HG03558 (cell line): ENCODE measurements at regions not wholly inside any gene's neighbourhood (a gene's known extent, or its start where the extent isn't known, plus 50 kb on each side); places are given as distances from the start of the nearest gene placed in this dataset.

ENCODE experiments used
- ATAC-seq: cut with Tn5 transposase; IDR thresholded peaks from one replicate; pipeline ENCODE4 v1.9.1; 2021; ENCODE audit warnings: moderate number of reproducible peaks; ENCODE audit not compliant: unreplicated experiment; ENCODE audit errors: extremely low read depth

- no peak for ATAC-seq
These were observed 667.6 kb upstream of the CELF2 start for GRCh38 chr10:10350050-10350449.

GRCh38 chr10:10351451-10351850, 666.2 kb upstream of the CELF2 start:
- ATAC-seq = no peak

DNA sequence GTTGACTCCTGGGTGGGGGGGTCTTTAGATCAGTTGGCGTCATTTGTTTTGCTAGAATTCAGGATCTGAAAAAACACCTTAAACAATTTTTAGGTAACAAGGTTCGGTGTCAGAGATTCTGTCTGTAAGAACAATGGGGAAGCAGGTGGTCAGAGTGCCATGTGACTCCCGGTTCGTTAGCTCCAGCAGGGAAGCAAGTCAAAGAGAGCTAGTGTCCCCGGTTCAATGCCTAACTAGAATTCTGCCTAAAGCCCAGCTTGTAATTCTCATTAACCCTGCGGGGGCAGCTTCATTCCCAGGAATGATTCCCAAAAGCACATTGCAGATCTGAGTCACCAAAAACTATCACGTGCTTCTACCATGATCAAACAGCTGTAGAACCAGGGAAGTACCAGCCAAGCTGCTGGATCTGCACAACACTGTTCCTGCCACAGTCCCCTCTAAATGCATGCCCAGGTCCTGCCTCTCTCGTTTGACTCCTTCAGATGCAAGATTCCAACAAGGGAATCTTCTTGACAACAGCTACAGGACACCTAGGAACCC, 664.3 kb upstream of the CELF2 start:
- ATAC-seq = no peak

GRCh38 chr10:10359263-10359662, 658.4 kb upstream of the CELF2 start:
- ATAC-seq = no peak

DNA sequence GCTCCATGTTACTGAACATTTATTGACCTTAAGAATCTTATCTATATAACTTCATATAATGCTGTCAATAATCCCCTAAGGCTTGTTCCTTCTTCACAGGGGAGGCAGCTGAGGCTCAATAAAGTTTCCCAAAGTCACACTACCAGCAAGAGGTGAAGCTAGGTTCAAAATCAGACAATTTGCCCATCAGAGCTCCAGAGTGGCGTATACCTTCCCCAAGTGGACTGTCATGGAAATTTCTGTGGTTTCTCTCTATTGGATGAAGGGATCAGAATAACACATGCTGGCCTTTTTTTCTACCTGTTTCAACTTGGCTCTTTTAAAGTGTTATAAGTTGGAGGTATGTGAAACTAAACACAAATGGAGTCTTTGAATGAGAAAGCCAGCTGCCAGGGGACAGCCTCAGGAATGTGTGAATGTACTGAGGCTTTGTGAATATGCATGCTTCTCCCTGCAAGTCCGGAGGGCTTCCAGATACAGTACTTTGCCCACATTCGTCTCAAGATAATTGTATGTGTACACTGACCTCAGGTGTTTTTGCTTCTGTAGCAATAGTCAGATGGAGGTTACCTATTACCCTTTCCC, 656.3 kb upstream of the CELF2 start:
- ATAC-seq = no peak

DNA sequence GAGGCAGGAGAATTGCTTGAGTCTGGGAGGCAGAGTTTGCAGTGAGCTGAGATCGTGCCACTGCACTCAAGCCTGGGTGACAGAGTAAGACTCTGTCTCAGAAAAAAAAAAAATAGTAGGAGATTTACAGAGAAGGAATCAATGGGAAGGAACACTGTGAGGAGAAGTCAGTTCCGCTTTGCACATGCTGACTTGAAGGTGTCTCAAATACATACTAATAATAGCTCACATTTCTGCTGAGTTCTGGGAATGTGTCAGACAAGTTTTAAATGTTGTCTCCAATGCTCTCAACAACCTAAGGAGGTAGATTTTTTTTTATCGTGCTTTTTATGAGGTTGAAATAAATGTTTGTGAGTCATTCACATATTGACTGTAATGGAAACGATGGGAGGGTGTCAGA, 654.9 kb upstream of the CELF2 start:
- no peak for ATAC-seq

- ATAC-seq = no peak
These were observed 654.5 kb upstream of the CELF2 start for GRCh38 chr10:10363217-10363616.

GRCh38 chr10:10364902-10365301, 652.8 kb upstream of the CELF2 start:
- ATAC-seq = no peak

DNA sequence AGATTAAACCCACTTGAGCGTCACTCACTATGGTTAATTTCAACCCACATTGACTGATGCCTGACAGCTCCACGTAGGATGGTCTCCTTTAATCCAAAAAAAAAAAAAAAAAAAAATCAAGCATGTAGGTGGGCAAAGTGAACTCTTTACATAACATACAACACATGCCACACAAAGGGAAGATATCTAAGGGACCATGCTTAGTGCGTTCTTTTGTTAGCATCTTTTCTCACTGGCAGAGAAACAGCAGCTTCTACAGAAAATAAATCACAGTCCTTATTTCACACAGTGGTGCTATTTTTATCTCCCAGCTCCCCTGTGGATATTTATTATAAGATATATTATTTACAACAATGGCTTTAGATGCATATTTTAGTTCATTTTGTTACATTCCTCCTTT, 652.0 kb upstream of the CELF2 start:
- no peak for ATAC-seq

GRCh38 chr10:10366836-10367235, 650.8 kb upstream of the CELF2 start:
- no peak for ATAC-seq

DNA sequence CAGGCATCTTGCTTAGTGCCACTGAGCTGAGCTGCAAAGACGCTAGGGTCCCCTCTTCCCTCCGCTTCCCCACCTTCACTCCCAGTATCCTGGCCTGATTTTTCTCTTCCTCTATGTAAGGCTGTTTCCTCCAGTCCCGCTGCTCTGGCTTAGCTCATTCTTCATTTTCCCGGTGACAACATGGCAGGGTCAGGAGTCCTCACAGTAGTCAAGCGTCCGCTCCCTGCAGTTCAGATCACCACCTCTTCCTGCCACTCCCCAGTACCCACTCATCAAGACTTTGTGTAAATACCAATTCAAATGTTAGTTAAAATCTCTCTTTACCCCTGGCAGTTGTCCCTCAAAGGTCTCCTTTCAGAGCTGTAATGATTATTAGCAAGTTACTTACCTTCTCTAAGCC, 650.4 kb upstream of the CELF2 start:
- no peak for ATAC-seq

- ATAC-seq = no peak
These were observed 648.6 kb upstream of the CELF2 start for GRCh38 chr10:10368951-10369576.

DNA sequence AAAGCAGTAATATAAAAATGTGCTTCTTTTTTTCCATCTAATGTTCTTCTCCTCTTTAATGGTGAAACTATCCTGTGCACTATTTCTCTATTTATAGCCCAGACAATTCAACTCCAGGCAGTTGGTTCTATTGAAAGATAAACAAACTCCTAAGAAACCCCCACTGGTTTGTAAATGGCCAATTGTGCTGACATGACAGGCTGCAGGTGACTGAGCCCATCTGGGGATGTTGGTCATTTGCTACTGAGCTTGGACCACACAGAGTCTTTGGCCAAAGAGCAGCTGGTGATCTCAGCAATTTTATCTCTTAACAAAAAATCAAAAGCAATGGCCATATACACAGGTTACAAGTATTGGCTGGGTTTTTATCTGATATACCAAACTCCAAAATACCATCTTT, 631.8 kb upstream of the CELF2 start:
- ATAC-seq = no peak

GRCh38 chr10:10389182-10389581, 628.5 kb upstream of the CELF2 start:
- ATAC-seq = no peak

GRCh38 chr10:10392511-10392910, 625.2 kb upstream of the CELF2 start:
- no peak for ATAC-seq

- no peak for ATAC-seq
These were observed 622.6 kb upstream of the CELF2 start for GRCh38 chr10:10394933-10395658.

DNA sequence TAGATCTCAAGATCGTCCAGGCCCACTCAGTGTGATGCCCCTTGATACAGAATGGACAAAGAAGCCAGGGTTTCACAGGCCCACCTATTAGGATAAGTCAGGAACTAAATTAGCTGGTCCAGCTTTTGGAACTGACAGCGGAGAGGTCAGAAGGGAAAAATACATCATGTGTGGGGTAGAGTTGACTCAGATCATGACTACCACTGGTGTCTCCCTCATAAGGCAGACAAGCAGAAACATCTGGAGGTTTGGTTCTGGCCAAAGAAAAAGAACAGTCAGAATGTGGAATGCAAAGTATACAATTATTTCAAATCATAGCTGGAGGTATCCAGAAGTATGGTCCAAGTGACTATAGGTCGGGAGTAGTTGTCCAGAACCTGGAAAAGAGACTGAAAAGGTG, 621.1 kb upstream of the CELF2 start:
- no peak for ATAC-seq

DNA sequence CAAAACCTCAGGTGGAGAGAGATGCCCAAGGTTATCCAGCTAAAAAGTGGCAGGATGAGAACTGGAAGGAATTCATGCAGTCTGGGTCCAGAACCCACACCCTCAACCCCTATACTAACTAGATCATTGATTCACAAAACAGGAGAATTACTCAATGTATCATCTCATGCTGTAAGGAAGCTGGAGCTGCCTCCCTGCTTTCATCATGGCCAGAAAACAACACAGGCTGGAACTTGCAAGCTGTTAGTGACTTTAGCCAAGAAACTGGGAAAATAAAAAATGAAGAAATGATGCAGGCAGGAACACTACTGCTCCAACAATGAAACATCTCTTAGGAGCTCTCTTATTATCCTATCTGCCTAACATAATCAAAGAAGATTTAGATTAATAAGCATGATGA, 619.8 kb upstream of the CELF2 start:
- no peak for ATAC-seq

- ATAC-seq = no peak
These were observed 613.9 kb upstream of the CELF2 start for GRCh38 chr10:10403762-10404161.

DNA sequence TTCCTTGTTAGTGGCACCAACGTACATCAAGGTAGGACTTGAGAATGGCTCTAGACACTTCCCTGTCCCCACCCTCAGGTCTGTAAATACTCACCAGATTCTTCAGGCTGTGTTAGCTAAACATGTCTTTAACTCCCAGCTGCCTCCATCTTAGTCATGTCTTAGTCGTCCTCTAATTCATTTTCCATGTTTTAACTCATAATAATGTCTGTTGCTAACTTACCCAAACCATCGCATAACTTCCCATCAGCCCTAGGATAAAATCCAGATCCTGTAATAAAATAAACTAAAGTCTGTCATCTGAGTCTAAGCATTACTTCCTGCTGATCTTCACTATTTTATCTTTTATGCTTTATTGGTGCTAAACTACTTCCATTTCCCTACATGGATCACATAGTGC, 600.0 kb upstream of the CELF2 start:
- no peak for ATAC-seq

GRCh38 chr10:10418387-10418786, 599.3 kb upstream of the CELF2 start:
- ATAC-seq = peak; percentile 95

DNA sequence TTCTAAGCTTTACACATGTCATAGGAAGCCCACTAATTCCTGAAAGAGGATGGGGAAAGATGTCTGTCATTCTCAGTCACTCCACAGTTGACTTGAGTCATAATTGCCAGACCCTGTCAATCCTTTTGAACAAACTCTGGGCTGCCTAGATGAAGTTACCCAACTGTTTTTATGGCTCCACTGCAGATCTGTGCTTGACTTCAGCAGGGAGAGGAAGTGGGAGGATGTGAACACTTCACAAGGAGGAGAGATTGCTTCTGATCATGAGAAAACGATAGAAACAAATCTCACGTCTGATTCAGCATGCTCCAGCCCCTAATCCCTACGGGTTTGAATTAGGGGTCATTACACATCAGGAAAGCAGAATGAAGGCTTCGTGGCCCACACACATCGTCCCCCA, 596.6 kb upstream of the CELF2 start:
- ATAC-seq = no peak
